ENCODE measurements at regions not wholly inside any gene's neighbourhood (a gene's known extent, or its start where the extent isn't known, plus 50 kb on each side); places are given as distances from the start of the nearest gene placed in this dataset.

DNA sequence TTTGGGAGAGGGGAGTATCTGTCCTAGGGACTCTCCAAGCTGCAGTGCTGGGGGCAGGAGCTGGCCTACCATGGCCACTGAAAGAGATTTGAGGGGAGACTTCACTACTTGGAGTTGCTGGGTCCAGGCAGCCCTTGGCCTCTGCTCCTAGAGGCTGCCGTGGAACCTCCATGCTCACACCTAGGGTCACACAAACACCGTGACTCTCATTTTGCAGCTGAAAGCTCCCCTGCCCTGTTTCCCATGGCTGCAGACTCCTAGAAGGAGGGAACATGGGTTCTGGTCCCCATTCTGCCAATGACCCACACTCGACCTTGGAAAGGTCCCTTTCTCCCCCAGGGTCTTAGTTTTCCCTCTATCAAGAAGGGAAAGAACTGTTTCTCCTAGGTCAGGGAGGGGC lies 147.1 kb upstream of the PPP1R26 start:
- Histone ChIP-seq H3K36me3 (no peaks in the 10 kb centered on the region), H3K4me1 (no peaks in the 10 kb centered on the region), H3K4me3 (no peak overlapping the region), H3K27me3 (no peaks in the 10 kb centered on the region), H3K27ac (no peak overlapping the region), H3K9me3 (no peaks in the 10 kb centered on the region)
- intact Hi-C loops (cut with DNase I): no loop called here
- no peak for DNase-seq (ENCODE audit: extremely low spot score in 2 of 2)
- TF ChIP-seq, protein P1, sequence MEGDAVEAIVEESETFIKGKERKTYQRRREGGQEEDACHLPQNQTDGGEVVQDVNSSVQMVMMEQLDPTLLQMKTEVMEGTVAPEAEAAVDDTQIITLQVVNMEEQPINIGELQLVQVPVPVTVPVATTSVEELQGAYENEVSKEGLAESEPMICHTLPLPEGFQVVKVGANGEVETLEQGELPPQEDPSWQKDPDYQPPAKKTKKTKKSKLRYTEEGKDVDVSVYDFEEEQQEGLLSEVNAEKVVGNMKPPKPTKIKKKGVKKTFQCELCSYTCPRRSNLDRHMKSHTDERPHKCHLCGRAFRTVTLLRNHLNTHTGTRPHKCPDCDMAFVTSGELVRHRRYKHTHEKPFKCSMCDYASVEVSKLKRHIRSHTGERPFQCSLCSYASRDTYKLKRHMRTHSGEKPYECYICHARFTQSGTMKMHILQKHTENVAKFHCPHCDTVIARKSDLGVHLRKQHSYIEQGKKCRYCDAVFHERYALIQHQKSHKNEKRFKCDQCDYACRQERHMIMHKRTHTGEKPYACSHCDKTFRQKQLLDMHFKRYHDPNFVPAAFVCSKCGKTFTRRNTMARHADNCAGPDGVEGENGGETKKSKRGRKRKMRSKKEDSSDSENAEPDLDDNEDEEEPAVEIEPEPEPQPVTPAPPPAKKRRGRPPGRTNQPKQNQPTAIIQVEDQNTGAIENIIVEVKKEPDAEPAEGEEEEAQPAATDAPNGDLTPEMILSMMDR (IDR thresholded peaks at IDR 0.05): no peak
- TF ChIP-seq POLR2A (IDR thresholded peaks at IDR 0.05) (no peak), POLR2AphosphoS5 (IDR thresholded peaks at IDR 0.05; ENCODE audit: insufficient read depth in 1 of 2, low read depth in 1 of 2) (no peak)

DNA sequence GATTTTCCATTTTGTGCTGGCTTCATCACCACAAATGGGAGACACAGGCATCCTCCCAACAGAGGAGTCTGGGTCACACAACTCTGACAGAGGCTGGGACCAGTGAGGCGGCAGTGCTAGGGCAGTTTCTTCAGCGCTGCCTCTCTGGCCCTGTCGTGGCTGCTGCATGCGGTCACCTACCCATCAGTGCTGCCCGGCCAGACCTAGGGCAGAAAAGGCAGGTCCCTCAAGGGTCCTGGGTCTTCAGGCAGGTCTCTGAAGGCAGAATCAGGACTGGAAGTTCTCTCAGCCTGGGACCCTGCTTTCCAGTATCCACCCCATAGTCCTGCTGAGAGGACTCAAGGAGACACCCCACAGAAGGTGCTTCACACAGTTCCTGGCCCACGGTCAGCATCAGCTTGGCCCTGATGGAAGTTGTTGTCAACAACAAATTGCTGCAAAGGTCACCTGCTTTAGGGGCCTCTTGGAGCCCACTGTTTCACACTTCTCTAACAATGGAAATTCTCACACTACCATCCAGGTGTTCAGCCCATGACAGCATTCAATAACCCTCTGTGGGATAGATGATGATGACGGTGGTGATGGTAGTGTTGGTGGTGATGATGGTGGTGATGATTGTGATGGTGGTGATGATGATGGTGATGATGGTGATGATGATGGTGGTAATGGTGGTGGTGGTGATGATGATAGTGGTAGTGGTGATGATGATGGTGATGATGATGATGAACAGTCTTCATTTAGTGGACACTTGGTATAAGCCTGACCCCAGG lies 146.4 kb upstream of the PPP1R26 start:
- intact Hi-C loops (cut with DNase I): no loop called here
- no peak overlapping the region for H3K27ac ChIP-seq
- no peaks in the 10 kb centered on the region for H3K27me3 ChIP-seq
- TF ChIP-seq, protein P1 (IDR thresholded peaks at IDR 0.05): no peak
- TF ChIP-seq POLR2AphosphoS5 (IDR thresholded peaks at IDR 0.05; ENCODE audit: insufficient read depth in 1 of 2, low read depth in 1 of 2): no peak
- TF ChIP-seq POLR2A (IDR thresholded peaks at IDR 0.05): no peak
- H3K36me3 ChIP-seq: no peaks in the 10 kb centered on the region
- DNase-seq (ENCODE audit: extremely low spot score in 2 of 2): no peak
- H3K4me3 ChIP-seq: no peak overlapping the region
- H3K9me3 ChIP-seq: no peaks in the 10 kb centered on the region
- no peaks in the 10 kb centered on the region for H3K4me1 ChIP-seq

DNA sequence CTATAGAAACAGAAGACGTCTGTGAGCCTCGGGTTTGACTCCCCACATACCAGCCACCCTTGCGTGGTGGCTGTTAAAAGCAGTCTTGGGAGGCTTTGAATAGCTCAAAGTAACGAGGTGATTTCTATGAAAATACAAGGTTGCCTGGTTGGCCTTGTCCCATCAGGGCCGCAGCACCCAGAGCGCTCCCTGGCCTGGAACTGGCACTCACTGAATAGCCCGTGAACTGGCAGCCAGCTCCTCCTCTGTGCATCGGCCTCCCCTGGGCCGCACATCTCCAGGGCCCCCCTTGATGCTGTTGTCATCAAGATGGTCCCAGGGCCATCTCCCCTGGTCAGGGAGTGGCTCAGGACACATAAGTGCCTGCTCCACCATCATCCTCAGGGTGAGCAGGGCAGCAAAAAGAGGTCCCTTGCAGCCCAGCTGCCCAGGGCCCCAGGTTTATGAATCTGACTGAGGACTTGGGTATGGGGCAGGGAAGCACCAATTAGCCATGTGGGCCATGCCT lies 144.6 kb upstream of the PPP1R26 start:
- no peak for DNase-seq (ENCODE audit: extremely low spot score in 2 of 2)
- H3K4me3 ChIP-seq: no peak overlapping the region
- intact Hi-C loops (cut with DNase I): no loop called here
- no peaks in the 10 kb centered on the region for H3K9me3 ChIP-seq
- H3K4me1 ChIP-seq: no peaks in the 10 kb centered on the region
- H3K36me3 ChIP-seq: no peaks in the 10 kb centered on the region
- no peak overlapping the region for H3K27ac ChIP-seq
- H3K27me3 ChIP-seq: no peaks in the 10 kb centered on the region
- TF ChIP-seq POLR2AphosphoS5 (IDR thresholded peaks at IDR 0.05; ENCODE audit: insufficient read depth in 1 of 2, low read depth in 1 of 2): no peak
- TF ChIP-seq, protein P1 (IDR thresholded peaks at IDR 0.05): no peak
- TF ChIP-seq POLR2A (IDR thresholded peaks at IDR 0.05): no peak

DNA sequence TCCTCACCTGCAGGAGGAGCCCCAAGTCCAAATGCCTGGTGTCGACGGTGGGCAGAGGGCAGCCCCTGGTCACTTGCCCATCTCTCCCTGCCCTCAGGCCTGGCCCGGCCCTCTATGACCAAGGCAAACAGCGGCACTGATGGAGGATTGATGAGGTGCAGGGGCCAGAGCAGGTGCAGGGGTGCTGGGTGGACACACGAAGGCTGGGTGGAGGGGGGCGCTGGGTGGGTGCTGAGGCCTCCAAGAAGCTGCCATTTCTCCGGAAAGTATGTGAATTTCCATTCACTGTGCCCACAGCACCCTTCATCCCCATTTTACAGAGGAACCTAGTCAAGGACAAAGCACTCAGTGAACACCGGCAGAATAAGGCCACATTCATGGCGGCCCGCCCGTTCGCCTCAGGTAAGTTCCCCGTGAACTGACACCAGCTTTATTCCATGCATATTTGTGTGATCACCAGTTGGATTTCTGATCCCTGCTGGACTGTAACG lies 143.8 kb upstream of the PPP1R26 start:
- no peak overlapping the region for H3K27ac ChIP-seq
- no peaks in the 10 kb centered on the region for H3K9me3 ChIP-seq
- no peak for TF ChIP-seq POLR2A (IDR thresholded peaks at IDR 0.05)
- H3K27me3 ChIP-seq: no peaks in the 10 kb centered on the region
- H3K4me3 ChIP-seq: no peak overlapping the region
- no peak for DNase-seq (ENCODE audit: extremely low spot score in 2 of 2)
- intact Hi-C loops (cut with DNase I): no loop called here
- H3K36me3 ChIP-seq: no peaks in the 10 kb centered on the region
- peaks cover 4% of the 10 kb centered on the region for H3K4me1 ChIP-seq

DNA sequence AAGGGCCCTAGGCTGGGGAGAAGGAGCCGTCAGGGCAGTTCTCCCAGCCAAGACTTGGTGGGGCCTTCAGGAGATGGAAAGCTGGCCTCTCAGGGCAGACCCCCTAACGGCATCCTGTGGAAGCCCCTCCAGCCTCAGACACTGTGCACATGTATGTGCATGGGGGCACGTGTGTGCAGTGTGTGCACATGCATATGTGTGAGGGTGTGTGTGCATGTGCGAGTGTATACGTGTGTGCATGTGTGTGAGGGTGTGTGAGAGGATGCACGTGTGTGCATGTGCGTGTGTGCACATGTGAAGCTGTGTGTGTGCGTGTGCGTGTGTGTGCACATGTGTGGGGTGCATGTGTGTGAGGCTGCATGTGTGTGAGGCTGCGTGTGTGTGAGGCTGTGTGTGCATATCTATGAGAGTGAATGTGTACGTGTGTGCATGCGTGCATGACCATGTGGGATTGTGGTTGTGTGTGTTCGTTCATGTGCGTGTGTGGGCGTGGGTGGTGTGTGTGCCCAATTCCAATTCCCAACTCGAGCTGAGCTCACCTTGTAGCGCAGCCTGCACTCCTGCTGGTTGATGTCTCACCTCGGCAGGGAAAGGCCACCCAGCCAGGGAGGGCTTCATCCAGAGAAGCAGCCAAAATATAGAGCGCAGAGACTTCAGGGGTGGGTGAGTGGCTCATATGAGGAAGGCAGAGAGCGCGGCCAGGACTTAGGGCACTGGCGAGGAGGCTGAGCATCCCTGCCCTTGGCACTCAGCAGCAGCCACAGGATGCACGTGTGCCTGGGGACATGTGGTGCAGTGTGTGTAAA lies 142.7 kb upstream of the PPP1R26 start:
- peaks cover 7% of the 10 kb centered on the region for H3K4me1 ChIP-seq
- H3K27me3 ChIP-seq: no peaks in the 10 kb centered on the region
- no peaks in the 10 kb centered on the region for H3K36me3 ChIP-seq
- H3K4me3 ChIP-seq: no peak overlapping the region
- intact Hi-C loops (cut with DNase I): no loop called here
- no peak for DNase-seq (ENCODE audit: extremely low spot score in 2 of 2)
- H3K27ac ChIP-seq: no peak overlapping the region
- no peaks in the 10 kb centered on the region for H3K9me3 ChIP-seq
- TF ChIP-seq POLR2AphosphoS5 (IDR thresholded peaks at IDR 0.05; ENCODE audit: insufficient read depth in 1 of 2, low read depth in 1 of 2): no peak
- no peak for TF ChIP-seq POLR2A (IDR thresholded peaks at IDR 0.05)
- TF ChIP-seq, protein P1 (IDR thresholded peaks at IDR 0.05): no peak

Data from vagina (tissue), 2 donors.